Right atrium auricular region (tissue), 2 donors: ENCODE measurements at regions not wholly inside any gene's neighbourhood (a gene's known extent, or its start where the extent isn't known, plus 50 kb on each side); places are given as distances from the start of the nearest gene placed in this dataset.

Experiments used
- DNase-seq: peaks from one replicate; pipeline ENCODE4 v3.0.0-alpha.2; 2019; ENCODE audit warnings: low spot score
- H3K27ac ChIP-seq, 2 donors: fragments of 200-600 bp; sonication (generic); 1 replicate in 1 of 2; 2 replicates in 1 of 2; pipeline ENCODE4 v1.5.1; 2016 to 2019
- H3K27me3 ChIP-seq, 2 donors: fragments of 200-600 bp; sonication (generic); one replicate each; pipeline versions ENCODE4 v1.5.1 to v1.6.0; 2017 to 2019
- H3K36me3 ChIP-seq: fragments of 200-600 bp; sonication (generic); one replicate; pipeline ENCODE4 v1.5.1; 2016
- H3K4me1 ChIP-seq, 2 donors: fragments of 200-600 bp; sonication (generic); one replicate each; pipeline versions ENCODE4 v1.5.1 to v1.6.0; 2017 to 2019
- H3K4me3 ChIP-seq, 2 donors: fragments of 200-600 bp; sonication (generic); 1 replicate in 1 of 2; 2 replicates in 1 of 2; pipeline ENCODE4 v1.5.1; 2017 to 2019; ENCODE audit warnings: mild to moderate bottlenecking in 1 of 2, moderate library complexity in 1 of 2
- H3K9me3 ChIP-seq, 2 donors: fragments of 200-600 bp; sonication (generic); one replicate each; pipeline ENCODE4 v1.5.1; 2019
- TF ChIP-seq, protein P1 (sequence below), 2 donors: fragments of 200-600 bp; sonication (generic); IDR thresholded peaks; one replicate each; pipeline ENCODE4 v1.5.1; 2019; ENCODE audit warnings: antibody characterized with exemption in 2 of 2

DNA sequence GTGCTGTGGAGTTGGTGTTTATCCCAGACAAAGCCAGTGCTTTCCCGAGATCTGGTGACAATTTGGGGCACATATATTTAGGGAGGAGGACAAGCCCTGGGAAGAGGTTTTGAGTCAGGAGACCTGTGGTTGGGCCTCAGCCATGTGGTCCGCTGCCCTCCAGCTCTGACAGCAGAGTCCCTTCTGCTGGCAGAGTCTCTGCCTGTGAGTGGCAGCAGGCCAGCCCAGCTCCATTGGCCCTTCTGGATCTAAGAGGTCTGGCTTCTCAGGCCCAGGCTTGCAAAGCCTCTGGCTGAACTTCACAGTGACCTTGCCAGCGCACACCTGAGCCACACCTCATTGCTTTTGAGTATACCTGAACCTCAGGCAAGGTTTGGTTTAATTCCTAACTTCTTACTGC, 115.3 kb downstream of the BCL2L11 start:
- TF ChIP-seq, protein P1, sequence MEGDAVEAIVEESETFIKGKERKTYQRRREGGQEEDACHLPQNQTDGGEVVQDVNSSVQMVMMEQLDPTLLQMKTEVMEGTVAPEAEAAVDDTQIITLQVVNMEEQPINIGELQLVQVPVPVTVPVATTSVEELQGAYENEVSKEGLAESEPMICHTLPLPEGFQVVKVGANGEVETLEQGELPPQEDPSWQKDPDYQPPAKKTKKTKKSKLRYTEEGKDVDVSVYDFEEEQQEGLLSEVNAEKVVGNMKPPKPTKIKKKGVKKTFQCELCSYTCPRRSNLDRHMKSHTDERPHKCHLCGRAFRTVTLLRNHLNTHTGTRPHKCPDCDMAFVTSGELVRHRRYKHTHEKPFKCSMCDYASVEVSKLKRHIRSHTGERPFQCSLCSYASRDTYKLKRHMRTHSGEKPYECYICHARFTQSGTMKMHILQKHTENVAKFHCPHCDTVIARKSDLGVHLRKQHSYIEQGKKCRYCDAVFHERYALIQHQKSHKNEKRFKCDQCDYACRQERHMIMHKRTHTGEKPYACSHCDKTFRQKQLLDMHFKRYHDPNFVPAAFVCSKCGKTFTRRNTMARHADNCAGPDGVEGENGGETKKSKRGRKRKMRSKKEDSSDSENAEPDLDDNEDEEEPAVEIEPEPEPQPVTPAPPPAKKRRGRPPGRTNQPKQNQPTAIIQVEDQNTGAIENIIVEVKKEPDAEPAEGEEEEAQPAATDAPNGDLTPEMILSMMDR (IDR thresholded peaks at IDR 0.05): no peak

DNA sequence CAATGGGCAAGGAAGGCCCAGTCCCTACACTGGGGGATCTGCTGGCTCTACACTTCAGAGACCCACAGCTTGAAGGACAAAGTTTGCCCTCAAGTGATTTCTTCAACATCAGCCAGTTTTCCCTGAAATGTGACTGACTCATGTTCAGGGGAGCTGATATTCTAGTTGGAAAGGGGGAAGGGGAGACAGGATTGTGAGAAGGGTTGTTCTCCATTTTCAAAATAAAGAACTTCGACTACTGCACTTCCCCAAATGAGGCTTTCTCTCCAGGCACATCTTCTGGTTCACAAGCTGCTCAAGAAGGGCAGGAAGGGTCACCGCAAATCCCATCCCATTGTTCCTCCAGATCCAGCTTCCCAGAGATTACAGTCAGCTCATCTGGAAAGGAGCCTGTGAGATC, 117.6 kb downstream of the BCL2L11 start:
- DNase-seq: no peak
- no peaks in the 10 kb centered on the region for H3K9me3 ChIP-seq
- H3K4me1 ChIP-seq: peaks cover 0 to 13% of the 10 kb centered on the region in 2 donors
- TF ChIP-seq, protein P1 (IDR thresholded peaks at IDR 0.05): no peak
- H3K27ac ChIP-seq: no peak overlapping the region
- no peaks in the 10 kb centered on the region for H3K36me3 ChIP-seq
- no peaks in the 10 kb centered on the region for H3K27me3 ChIP-seq
- H3K4me3 ChIP-seq: no peak overlapping the region

More for the DNA sequence above, 115.3 kb downstream of the BCL2L11 start:
- H3K9me3 ChIP-seq: no peaks in the 10 kb centered on the region
- H3K4me3 ChIP-seq: no peak overlapping the region
- peak overlapping the region; percentile 52 to 56 for H3K27ac ChIP-seq
- H3K27me3 ChIP-seq: no peaks in the 10 kb centered on the region
- H3K36me3 ChIP-seq: no peaks in the 10 kb centered on the region
- peaks cover 0 to 13% of the 10 kb centered on the region in 2 donors for H3K4me1 ChIP-seq
- no peak for DNase-seq

DNA sequence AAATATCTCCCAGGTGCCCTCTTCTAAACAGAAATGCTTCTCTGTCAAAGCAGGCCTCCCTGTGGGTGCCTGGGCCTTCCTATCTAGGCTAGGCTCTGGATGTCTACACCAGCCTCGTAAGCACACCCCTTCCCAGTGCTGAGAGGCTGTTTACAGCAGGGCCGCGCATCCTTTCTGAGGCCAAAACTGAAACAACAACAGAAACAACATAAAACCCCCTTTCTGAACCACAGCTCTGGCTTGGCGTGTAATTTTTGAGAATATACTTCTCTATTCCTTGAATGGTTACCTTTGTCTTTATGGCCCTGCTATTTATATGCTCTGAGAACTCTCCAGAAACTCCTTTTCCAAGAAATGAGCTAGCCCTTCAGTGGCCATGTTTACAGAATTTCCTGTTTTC, 118.4 kb downstream of the BCL2L11 start:
- Histone ChIP-seq H3K9me3 (no peaks in the 10 kb centered on the region), H3K4me3 (no peak overlapping the region), H3K27me3 (no peaks in the 10 kb centered on the region), H3K36me3 (no peaks in the 10 kb centered on the region), H3K27ac (no peak overlapping the region), H3K4me1 (peaks cover 0 to 13% of the 10 kb centered on the region in 2 donors)
- DNase-seq: no peak
- TF ChIP-seq, protein P1 (IDR thresholded peaks at IDR 0.05): no peak

DNA sequence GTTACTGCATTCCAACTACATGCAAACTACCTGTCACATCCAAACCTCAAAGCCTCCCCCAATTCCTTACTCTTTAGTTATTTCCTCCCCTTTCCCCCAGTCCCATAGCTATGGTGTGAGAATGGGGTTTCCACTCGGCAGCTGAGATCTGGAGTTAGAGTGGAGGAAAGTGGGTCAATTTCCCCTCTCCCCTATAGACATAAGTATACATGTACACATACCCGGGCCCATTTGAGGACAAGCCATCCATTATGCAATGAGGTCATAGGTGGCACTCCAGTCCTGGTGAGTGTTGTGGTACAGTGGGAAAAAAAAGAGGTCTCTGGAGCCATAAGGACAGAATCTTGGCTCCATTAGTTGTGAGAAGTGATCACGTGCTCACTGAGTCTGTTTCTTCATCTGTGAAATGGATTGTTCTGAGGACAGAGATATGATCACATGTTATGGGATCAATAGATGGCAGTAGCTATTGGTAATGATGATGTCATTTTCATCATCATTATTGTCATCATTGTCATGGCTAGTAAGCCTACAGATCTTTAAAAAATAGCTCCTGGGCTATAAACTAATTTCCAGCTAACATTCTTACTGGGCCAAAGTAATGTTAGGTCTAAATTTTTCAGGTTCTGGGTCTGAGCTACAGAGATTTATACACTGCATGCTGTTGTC, 119.0 kb downstream of the BCL2L11 start:
- no peaks in the 10 kb centered on the region for H3K36me3 ChIP-seq
- H3K27me3 ChIP-seq: no peaks in the 10 kb centered on the region
- no peaks in the 10 kb centered on the region for H3K9me3 ChIP-seq
- H3K27ac ChIP-seq: no peak overlapping the region
- DNase-seq: no peak
- TF ChIP-seq, protein P1 (IDR thresholded peaks at IDR 0.05): no peak
- H3K4me3 ChIP-seq: no peak overlapping the region
- peaks cover 0 to 13% of the 10 kb centered on the region in 2 donors for H3K4me1 ChIP-seq

DNA sequence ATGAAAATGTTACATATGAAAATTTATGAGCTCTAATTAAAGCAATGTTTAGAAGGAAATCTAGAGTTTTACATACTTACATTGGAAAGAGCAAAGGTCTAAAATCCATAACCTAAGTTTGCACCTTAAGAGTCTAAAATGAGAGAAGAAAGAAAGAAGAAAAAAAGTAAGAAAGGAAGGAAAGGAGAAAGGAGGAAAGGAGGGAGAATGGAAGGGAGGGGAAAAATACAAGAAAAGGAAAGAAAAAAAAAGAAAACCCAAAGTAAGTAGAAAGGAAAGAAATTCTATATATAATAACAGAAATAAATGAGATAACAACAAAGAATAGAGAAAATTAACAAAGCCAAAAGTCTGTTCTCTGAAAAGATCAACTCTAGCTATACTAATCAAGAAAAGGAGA, 122.6 kb downstream of the BCL2L11 start:
- DNase-seq: no peak
- no peaks in the 10 kb centered on the region for H3K4me1 ChIP-seq
- no peaks in the 10 kb centered on the region for H3K9me3 ChIP-seq
- TF ChIP-seq, protein P1 (IDR thresholded peaks at IDR 0.05): no peak
- no peaks in the 10 kb centered on the region for H3K27me3 ChIP-seq
- no peaks in the 10 kb centered on the region for H3K36me3 ChIP-seq
- H3K27ac ChIP-seq: no peak overlapping the region
- no peak overlapping the region for H3K4me3 ChIP-seq

DNA sequence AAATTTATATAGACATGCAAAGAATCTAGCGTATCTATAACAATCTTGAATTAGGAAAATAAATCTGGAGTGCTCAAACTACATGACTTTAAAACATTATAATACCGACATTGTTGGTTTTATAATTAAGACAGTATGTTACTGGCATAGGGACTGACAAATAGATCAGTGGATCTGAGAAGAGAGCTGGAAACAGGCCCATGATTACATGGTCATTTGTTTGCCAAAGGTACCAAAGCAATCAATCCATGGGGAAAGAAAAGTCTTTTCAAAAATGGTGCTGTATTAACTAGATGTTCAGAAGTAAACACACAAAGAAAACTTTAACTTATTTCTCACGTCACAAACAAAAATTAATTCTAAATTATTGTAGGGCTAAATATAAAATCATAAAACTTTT, 124.2 kb downstream of the BCL2L11 start:
- TF ChIP-seq, protein P1 (IDR thresholded peaks at IDR 0.05): no peak
- Histone ChIP-seq H3K9me3 (no peaks in the 10 kb centered on the region), H3K4me3 (no peak overlapping the region), H3K27ac (no peak overlapping the region), H3K4me1 (no peaks in the 10 kb centered on the region), H3K36me3 (no peaks in the 10 kb centered on the region), H3K27me3 (no peaks in the 10 kb centered on the region)
- no peak for DNase-seq
